ENCODE measurements at regions not wholly inside any gene's neighbourhood (a gene's known extent, or its start where the extent isn't known, plus 50 kb on each side); places are given as distances from the start of the nearest gene placed in this dataset.
"Not testable (repeated sequence)": the region's sequence is repeated elsewhere in the genome, so short reads cannot be mapped to it uniquely, and the experiment has no call there.

GRCh38 chr17:56715613-56716357 is 117.9 kb downstream of the C17orf67 start:
- Histone ChIP-seq H3K27ac (ENCODE audit: low read depth, low read length, severe bottlenecking) (no peak overlapping the region), H3K4me1 (ENCODE audit: control insufficient read depth, insufficient read depth, low read length, poor library complexity, severe bottlenecking) (peaks cover 24% of the 10 kb centered on the region), H3K36me3 (ENCODE audit: control insufficient read depth, insufficient read depth, low read length) (no peaks in the 10 kb centered on the region), H3K9me3 (ENCODE audit: control insufficient read depth, low read length) (peaks cover 8% of the 10 kb centered on the region), H3K4me3 (ENCODE audit: extremely low read depth, insufficient read depth, low read length, poor library complexity, severe bottlenecking) (no peak overlapping the region)
- 15 to 27% methylated on average over 7 of the region's 8 CpGs for WGBS, 2 experiments (ENCODE audit: insufficient coverage in 2 of 2)

DNA sequence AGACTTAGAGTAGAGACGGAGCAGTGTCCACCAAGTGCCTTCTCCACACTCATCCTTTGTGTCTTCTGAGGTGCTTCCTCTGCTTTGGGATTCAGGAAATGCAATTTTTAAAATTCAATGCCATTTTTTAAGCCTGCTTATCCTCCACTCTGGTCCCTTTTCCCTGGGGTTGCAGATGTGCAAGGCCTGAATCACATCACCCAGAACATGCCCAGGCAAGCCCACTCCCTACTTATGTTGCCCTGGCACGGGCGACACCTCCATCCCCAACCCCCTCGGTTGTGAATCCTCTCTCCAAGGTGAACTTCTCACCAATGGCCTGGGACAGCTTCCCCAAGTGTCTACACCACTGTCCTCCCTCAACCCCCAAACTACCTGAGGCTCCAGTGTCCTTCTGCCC is 116.2 kb downstream of the C17orf67 start:
- peaks cover under 1% of the 10 kb centered on the region for H3K9me3 ChIP-seq (ENCODE audit: control insufficient read depth, low read length)
- H3K36me3 ChIP-seq (ENCODE audit: control insufficient read depth, insufficient read depth, low read length) = no peaks in the 10 kb centered on the region
- WGBS, 2 experiments (ENCODE audit: insufficient coverage in 2 of 2) = 82 to 90% methylated on average over 1 to 3 of the region's 4 CpGs
- no peak overlapping the region for H3K27ac ChIP-seq (ENCODE audit: low read depth, low read length, severe bottlenecking)
- H3K4me3 ChIP-seq (ENCODE audit: extremely low read depth, insufficient read depth, low read length, poor library complexity, severe bottlenecking) = no peak overlapping the region
- H3K4me1 ChIP-seq (ENCODE audit: control insufficient read depth, insufficient read depth, low read length, poor library complexity, severe bottlenecking) = peaks cover 20% of the 10 kb centered on the region

DNA sequence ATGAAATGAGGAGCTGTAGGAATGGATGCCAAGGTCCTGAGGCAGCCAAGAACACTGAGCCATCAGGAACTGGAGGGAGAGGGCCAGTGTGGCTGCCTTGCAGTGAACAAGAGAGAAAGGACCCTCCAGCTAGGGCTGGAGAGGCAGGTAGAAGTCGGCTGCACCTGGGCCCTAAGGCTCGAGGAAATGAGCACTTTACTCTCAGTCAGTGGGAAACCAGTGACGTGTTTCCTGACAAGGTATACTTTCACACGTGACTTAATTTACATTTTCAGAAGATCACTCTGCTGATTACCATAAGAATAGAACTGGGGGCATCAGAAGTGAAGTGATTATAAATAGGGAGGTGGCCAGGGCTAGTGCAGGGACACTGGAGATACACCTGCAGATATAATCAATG is 115.2 kb downstream of the C17orf67 start:
- Histone ChIP-seq H3K4me3 (ENCODE audit: extremely low read depth, insufficient read depth, low read length, poor library complexity, severe bottlenecking) (no peak overlapping the region), H3K4me1 (ENCODE audit: control insufficient read depth, insufficient read depth, low read length, poor library complexity, severe bottlenecking) (peaks cover 20% of the 10 kb centered on the region), H3K9me3 (ENCODE audit: control insufficient read depth, low read length) (no peaks in the 10 kb centered on the region), H3K27ac (ENCODE audit: low read depth, low read length, severe bottlenecking) (no peak overlapping the region), H3K36me3 (ENCODE audit: control insufficient read depth, insufficient read depth, low read length) (no peaks in the 10 kb centered on the region)
- 58 to 65% methylated on average over 3 of the region's 4 CpGs for WGBS, 2 experiments (ENCODE audit: insufficient coverage in 2 of 2)

GRCh38 chr17:56723421-56723820 is 110.3 kb downstream of the C17orf67 start:
- Histone ChIP-seq H3K36me3 (ENCODE audit: control insufficient read depth, insufficient read depth, low read length) (no peaks in the 10 kb centered on the region), H3K4me1 (ENCODE audit: control insufficient read depth, insufficient read depth, low read length, poor library complexity, severe bottlenecking) (peaks cover 6% of the 10 kb centered on the region), H3K4me3 (ENCODE audit: extremely low read depth, insufficient read depth, low read length, poor library complexity, severe bottlenecking) (no peak overlapping the region), H3K27ac (ENCODE audit: low read depth, low read length, severe bottlenecking) (no peak overlapping the region), H3K9me3 (ENCODE audit: control insufficient read depth, low read length) (no peaks in the 10 kb centered on the region)
- WGBS, 2 experiments (ENCODE audit: insufficient coverage in 2 of 2) = 89 to 90% methylated on average over 3 to 4 of the region's 5 CpGs

- Histone ChIP-seq H3K4me3 (ENCODE audit: extremely low read depth, insufficient read depth, low read length, poor library complexity, severe bottlenecking) (no peak overlapping the region), H3K36me3 (ENCODE audit: control insufficient read depth, insufficient read depth, low read length) (no peaks in the 10 kb centered on the region), H3K27ac (ENCODE audit: low read depth, low read length, severe bottlenecking) (no peak overlapping the region), H3K4me1 (ENCODE audit: control insufficient read depth, insufficient read depth, low read length, poor library complexity, severe bottlenecking) (peaks cover 6% of the 10 kb centered on the region), H3K9me3 (ENCODE audit: control insufficient read depth, low read length) (no peaks in the 10 kb centered on the region)
- WGBS, 2 experiments (ENCODE audit: insufficient coverage in 2 of 2) = 84 to 88% methylated on average over 8 to 10 of the region's 11 CpGs
These were observed 109.1 kb downstream of the C17orf67 start for GRCh38 chr17:56724664-56725063.

DNA sequence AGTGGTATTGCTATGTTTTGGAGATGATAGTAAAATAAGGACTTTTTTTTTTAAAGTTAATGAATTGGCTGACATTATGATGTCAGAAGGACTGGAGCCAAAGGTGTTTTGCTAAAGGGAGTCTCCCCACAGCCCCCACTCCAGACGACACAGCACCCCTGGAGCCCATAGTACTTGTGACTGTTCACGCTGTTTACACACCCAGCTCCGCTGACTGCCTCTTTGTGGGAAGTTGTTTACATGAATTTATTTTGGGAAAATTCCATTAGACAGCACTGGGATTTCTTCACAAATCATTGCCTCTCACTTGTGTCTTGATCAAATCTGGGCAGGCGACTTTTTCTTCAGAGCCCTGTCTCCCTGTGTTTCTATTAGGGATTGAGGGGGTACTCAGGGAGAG is 108.6 kb downstream of the C17orf67 start:
- Histone ChIP-seq H3K4me3 (ENCODE audit: extremely low read depth, insufficient read depth, low read length, poor library complexity, severe bottlenecking) (no peak overlapping the region), H3K4me1 (ENCODE audit: control insufficient read depth, insufficient read depth, low read length, poor library complexity, severe bottlenecking) (peaks cover 6% of the 10 kb centered on the region), H3K36me3 (ENCODE audit: control insufficient read depth, insufficient read depth, low read length) (no peaks in the 10 kb centered on the region), H3K9me3 (ENCODE audit: control insufficient read depth, low read length) (no peaks in the 10 kb centered on the region), H3K27ac (ENCODE audit: low read depth, low read length, severe bottlenecking) (no peak overlapping the region)
- 87 to 100% methylated on average over 2 to 3 of the region's 4 CpGs for WGBS, 2 experiments (ENCODE audit: insufficient coverage in 2 of 2)

DNA sequence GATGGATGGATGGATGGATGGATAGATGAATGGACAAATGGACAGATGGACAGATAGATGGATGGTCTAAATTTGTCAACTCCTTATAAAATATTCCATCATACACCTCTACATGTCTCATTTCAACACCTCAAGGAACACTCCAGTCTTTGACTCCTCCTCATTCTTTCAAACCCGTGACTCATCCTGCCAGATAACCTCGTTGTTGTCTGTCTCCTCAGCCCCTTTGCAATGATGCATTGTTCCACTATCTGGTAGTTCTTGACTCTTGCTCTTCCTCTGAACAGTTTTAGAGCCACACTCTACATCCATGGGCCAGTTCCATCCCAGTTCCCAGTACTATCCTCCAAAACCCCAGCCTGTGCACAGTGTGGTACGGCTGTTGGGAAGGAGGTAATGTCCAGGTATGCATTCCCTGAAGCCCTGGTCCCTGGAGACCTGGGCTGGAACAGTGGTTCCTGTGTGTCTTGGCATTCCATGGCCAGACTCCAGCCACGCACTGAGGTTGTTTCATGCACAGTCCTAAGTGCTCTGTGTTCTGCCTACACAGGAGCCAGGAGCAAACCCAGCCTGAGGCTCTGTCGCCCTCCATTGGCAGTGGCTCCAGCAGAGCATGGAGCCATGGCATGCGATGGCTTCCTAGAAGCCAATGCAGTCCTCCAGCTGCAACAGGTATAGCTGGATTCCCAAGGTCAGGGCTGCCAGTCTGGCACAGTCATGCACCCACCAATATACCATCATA is 105.7 kb downstream of the C17orf67 start:
- no peak overlapping the region for H3K4me3 ChIP-seq (ENCODE audit: extremely low read depth, insufficient read depth, low read length, poor library complexity, severe bottlenecking)
- 86 to 89% methylated on average over 5 to 6 of the region's 6 CpGs for WGBS, 2 experiments (ENCODE audit: insufficient coverage in 2 of 2)
- H3K9me3 ChIP-seq (ENCODE audit: control insufficient read depth, low read length) = no peaks in the 10 kb centered on the region
- no peak overlapping the region for H3K27ac ChIP-seq (ENCODE audit: low read depth, low read length, severe bottlenecking)
- no peaks in the 10 kb centered on the region for H3K36me3 ChIP-seq (ENCODE audit: control insufficient read depth, insufficient read depth, low read length)
- H3K4me1 ChIP-seq (ENCODE audit: control insufficient read depth, insufficient read depth, low read length, poor library complexity, severe bottlenecking) = peaks cover 6% of the 10 kb centered on the region

- not testable (repeated sequence) for H3K4me1 ChIP-seq (ENCODE audit: control insufficient read depth, insufficient read depth, low read length, poor library complexity, severe bottlenecking); H3K36me3 ChIP-seq (ENCODE audit: control insufficient read depth, insufficient read depth, low read length); H3K9me3 ChIP-seq (ENCODE audit: control insufficient read depth, low read length); H3K27ac ChIP-seq (ENCODE audit: low read depth, low read length, severe bottlenecking); H3K4me3 ChIP-seq (ENCODE audit: extremely low read depth, insufficient read depth, low read length, poor library complexity, severe bottlenecking)
- WGBS, 2 experiments (ENCODE audit: insufficient coverage in 2 of 2) = 77 to 83% methylated on average over 3 to 5 of the region's 5 CpGs
These were observed 102.6 kb downstream of the C17orf67 start for GRCh38 chr17:56731096-56731495.

GRCh38 chr17:56733833-56734232 is 99.9 kb downstream of the C17orf67 start:
- 89 to 90% methylated on average over 4 to 5 of the region's 5 CpGs for WGBS, 2 experiments (ENCODE audit: insufficient coverage in 2 of 2)
- H3K36me3 ChIP-seq (ENCODE audit: control insufficient read depth, insufficient read depth, low read length) = no peaks in the 10 kb centered on the region
- no peaks in the 10 kb centered on the region for H3K4me1 ChIP-seq (ENCODE audit: control insufficient read depth, insufficient read depth, low read length, poor library complexity, severe bottlenecking)
- no peak overlapping the region for H3K4me3 ChIP-seq (ENCODE audit: extremely low read depth, insufficient read depth, low read length, poor library complexity, severe bottlenecking)
- no peak overlapping the region for H3K27ac ChIP-seq (ENCODE audit: low read depth, low read length, severe bottlenecking)
- no peaks in the 10 kb centered on the region for H3K9me3 ChIP-seq (ENCODE audit: control insufficient read depth, low read length)

DNA sequence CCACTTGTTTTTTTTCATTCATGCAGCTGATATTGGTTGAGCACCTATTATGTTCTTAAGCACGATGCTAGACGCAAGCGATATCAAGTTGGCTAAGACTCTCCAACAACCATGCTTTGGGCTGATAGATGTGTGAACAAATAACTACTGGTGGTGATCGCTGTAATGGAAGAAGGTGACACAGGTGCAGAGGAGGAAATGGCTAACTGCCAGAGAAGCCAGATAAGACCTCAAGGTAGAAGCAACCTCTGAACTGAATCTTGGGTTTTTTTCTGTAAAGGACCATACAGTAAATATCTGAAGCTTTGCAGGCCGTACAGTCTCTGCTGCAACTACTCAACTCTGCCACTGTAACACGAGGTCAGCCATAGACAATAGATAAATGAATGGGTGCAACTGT is 97.9 kb downstream of the C17orf67 start:
- Histone ChIP-seq H3K27ac (ENCODE audit: low read depth, low read length, severe bottlenecking) (no peak overlapping the region), H3K4me1 (ENCODE audit: control insufficient read depth, insufficient read depth, low read length, poor library complexity, severe bottlenecking) (peaks cover 3% of the 10 kb centered on the region), H3K36me3 (ENCODE audit: control insufficient read depth, insufficient read depth, low read length) (no peaks in the 10 kb centered on the region), H3K9me3 (ENCODE audit: control insufficient read depth, low read length) (no peaks in the 10 kb centered on the region), H3K4me3 (ENCODE audit: extremely low read depth, insufficient read depth, low read length, poor library complexity, severe bottlenecking) (no peak overlapping the region)
- 96% methylated on average over 4 of the region's 6 CpGs; no CpG with 5 or more reads in 1 of the 2 experiments for WGBS, 2 experiments (ENCODE audit: insufficient coverage in 2 of 2)

Data from mesodermal cell (in vitro differentiated cells).